Jurkat, Clone E6-1 (cell line): ENCODE measurements at regions not wholly inside any gene's neighbourhood (a gene's known extent, or its start where the extent isn't known, plus 50 kb on each side); places are given as distances from the start of the nearest gene placed in this dataset.
"Not testable (repeated sequence)": the region's sequence is repeated elsewhere in the genome, so short reads cannot be mapped to it uniquely, and the experiment has no call there.

Experiments used
- DNase-seq: peaks from one replicate; pipeline ENCODE4 v3.0.0-alpha.2; 2011; ENCODE audit warnings: low read depth, low spot score
- H3K4me3 ChIP-seq: 2 replicates; pipeline ENCODE4 v1.5.1; 2011; ENCODE audit warnings: mild to moderate bottlenecking, low read length, control low read depth, moderate library complexity

DNA sequence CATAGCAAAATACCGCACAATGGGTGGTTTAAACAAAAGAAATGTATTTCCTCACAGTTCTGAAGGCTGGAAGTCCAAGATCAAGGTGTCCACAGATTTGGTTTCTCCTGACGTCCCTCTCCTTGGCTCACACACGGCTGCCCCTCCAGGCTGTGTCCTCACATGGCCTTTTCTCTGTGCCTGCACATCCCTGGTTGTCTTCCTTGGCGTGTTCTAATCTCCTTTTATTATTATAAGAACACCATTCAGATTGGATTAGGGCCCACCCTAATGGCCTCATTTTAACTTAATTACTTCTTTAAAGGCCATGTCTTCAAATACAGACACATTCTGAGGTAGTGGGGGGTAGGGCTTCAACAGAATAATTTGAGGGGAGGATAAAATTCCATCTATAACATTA, 87.9 kb downstream of the FZD1 start:
- no peak overlapping the region for H3K4me3 ChIP-seq
- no peak for DNase-seq

DNA sequence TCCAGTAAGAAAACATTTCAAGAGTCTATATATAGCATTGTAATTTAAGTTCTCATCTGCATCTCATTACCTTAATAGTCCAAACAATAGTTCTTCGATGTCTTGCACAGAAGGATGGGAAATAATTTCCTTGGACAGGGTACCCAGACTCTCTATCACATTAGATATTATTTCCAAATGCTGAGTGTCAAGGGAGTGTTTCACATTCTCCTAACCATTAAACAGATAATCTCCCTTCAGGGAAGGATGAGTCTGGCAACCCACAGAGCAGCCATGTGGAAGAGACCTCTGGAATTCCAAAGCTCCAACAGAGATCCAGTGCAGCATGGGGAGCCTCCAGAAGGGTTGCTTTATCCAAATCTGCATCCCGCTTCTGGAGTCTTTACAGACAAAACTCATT, 89.6 kb downstream of the FZD1 start:
- DNase-seq, result no peak
- H3K4me3 ChIP-seq, result no peak overlapping the region

- no peak overlapping the region for H3K4me3 ChIP-seq
- DNase-seq, result no peak
Measured at GRCh38 chr7:91355695-91356435, 91.6 kb downstream of the FZD1 start.

DNA sequence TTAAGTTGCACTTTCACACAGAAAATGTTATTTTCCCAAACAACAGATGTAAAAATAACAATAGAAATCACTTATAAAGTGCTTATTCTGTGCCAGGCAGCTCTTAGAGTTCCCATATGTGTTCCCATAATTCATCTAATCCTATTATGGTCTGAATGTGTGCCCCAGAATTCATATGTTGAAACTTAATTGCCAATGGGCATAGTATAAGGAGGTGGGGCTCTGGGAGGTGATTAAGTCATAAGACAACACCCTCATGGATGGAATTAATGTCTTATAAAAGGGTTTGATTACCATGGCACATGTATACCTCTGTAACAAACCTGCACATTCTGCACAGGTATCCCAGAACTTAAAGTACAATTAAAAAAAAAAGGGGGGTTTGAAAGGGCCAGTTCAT, 92.7 kb downstream of the FZD1 start:
- DNase-seq, result no peak
- no peak overlapping the region for H3K4me3 ChIP-seq

GRCh38 chr7:91357379-91357778, 93.1 kb downstream of the FZD1 start:
- no peak overlapping the region for H3K4me3 ChIP-seq
- no peak for DNase-seq

DNA sequence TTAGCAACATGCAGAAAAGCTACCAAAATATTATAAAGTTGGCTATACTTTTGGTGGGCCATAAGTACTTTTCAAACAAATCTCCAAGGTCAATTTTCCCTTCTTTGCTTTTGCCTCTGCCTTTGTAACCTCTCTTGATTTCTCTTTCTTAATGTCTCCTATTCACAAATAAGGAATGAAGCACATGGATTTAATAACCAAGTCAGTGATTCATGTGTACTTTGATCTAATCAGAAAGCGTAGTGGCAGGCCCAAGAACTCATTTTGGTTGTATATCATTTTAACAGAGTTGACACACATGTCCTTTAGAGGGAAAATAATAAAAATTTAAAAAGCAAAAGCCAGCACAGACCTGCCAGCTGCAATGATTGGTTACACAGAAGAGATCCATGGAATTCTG, 93.7 kb downstream of the FZD1 start:
- DNase-seq, result no peak
- no peak overlapping the region for H3K4me3 ChIP-seq

DNA sequence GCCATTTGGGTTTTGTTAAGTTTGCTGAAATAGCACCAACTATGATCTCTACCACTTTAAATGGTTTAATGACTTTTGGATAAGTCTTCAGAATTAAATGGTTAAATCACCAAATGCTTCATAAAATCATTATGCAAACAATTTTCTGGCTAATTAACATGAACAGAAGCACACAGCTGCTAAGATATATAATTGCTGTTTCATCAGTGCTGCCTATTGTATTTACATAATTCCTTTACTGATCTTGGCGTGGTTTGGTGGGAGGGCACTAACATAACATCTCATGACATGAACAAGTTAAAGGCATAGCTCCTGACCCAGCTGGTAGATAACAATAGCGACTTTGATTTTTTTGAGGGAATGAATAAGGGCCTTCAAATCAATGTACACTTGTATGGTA, 94.1 kb downstream of the FZD1 start:
- H3K4me3 ChIP-seq, result no peak overlapping the region
- no peak for DNase-seq

- not testable (repeated sequence) for DNase-seq, H3K4me3 ChIP-seq
Measured at GRCh38 chr7:91365097-91365496, 100.9 kb downstream of the FZD1 start.

GRCh38 chr7:91366091-91366490, 101.9 kb downstream of the FZD1 start:
- H3K4me3 ChIP-seq, result no peak overlapping the region
- DNase-seq, result no peak

GRCh38 chr7:91367812-91368578, 103.8 kb downstream of the FZD1 start:
- no peak for DNase-seq
- no peak overlapping the region for H3K4me3 ChIP-seq

GRCh38 chr7:91372323-91372722, 108.1 kb downstream of the FZD1 start:
- DNase-seq, result no peak
- H3K4me3 ChIP-seq, result no peak overlapping the region

DNA sequence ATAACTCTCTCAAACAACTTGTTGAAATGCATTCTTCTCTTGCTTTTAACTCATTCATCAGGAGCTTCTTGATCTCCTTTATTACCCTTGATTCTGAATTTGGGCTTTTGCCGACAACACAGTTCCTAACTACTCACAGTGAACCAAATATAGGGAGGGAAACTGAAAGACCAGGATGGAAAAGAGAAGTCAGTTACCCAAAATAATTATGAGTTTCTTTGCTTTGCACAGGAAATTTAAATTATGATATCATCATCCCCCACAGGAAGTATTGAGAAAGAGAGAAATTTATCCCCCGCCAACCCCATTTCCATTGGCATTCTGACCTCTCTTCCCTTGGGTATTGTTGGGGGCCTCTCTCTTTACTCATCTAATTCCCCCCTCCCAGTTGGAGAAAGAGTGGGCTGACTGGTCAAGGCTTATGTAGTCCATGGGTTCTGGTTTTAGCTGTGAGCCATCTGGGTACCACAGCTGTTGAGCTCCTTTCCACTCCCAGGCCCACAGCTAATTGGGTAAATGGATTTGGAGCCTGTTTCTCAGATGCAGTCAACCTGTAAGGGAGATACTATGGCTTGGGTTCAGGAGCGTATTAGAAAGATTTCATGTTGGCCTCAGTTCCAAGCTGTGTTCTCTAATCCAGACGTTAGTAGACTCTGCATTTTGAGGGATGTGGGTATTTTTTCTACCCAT, 109.0 kb downstream of the FZD1 start:
- H3K4me3 ChIP-seq, result no peak overlapping the region
- DNase-seq, result no peak

- no peak for DNase-seq
- no peak overlapping the region for H3K4me3 ChIP-seq
Measured at GRCh38 chr7:91374321-91374989, 110.2 kb downstream of the FZD1 start.

DNA sequence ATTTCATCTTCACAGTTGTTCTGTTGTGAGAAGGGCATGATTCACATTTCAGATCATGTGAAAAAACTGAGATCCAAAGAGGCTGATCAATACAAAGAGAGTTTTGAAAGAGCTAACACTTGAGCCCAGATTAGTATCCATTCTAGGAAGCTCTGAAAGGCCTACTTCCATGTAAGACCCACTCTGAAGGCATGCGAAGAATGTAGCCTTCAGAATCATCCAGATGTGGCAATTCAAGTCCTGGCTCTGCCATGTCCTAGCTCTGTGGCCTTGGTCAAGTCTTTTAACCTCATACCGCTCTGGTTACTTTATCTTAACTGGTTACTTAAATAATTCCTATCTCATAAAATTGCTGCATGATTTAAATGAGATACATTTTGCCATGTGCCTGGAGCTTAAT, 111.1 kb downstream of the FZD1 start:
- DNase-seq, result no peak
- no peak overlapping the region for H3K4me3 ChIP-seq

GRCh38 chr7:91378131-91378530, 113.9 kb downstream of the FZD1 start:
- H3K4me3 ChIP-seq, result no peak overlapping the region
- no peak for DNase-seq

GRCh38 chr7:91379236-91379635, 115.0 kb downstream of the FZD1 start:
- H3K4me3 ChIP-seq, result no peak overlapping the region
- no peak for DNase-seq

DNA sequence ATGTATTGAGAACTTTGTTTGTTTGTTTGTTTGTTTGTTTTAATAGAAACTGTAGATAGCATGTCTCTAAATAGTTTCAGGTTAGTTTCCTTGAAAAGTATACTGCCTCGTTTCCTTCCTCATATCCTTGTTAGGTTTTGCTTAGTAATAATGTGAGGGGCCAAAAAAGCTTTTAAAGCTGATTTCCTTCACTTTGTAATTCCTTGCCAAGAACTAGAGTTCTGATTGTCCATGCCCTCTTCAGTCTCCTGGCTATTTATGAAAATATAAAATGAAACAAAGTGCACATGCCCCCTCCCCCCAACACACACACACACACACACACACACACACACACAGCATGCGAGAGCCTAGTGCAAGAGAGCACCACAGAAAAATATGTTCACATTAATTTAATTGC, 115.8 kb downstream of the FZD1 start:
- H3K4me3 ChIP-seq, result no peak overlapping the region

GRCh38 chr7:91383053-91383904, 119.0 kb downstream of the FZD1 start:
- DNase-seq, result no peak
- H3K4me3 ChIP-seq, result no peak overlapping the region

More for the DNA sequence above, 115.8 kb downstream of the FZD1 start:
- no peak for DNase-seq

GRCh38 chr7:91383905-91384274, 119.7 kb downstream of the FZD1 start:
- no peak for DNase-seq

More at GRCh38 chr7:91383905-91384274, 119.7 kb downstream of the FZD1 start:
- no peak overlapping the region for H3K4me3 ChIP-seq
